Rectal smooth muscle tissue (tissue), 1 donor: ENCODE measurements at regions not wholly inside any gene's neighbourhood (a gene's known extent, or its start where the extent isn't known, plus 50 kb on each side); places are given as distances from the start of the nearest gene placed in this dataset.

ENCODE experiments used
- H3K27ac ChIP-seq: one replicate; pipeline ENCODE4 v1.7.0; 2013; ENCODE audit warnings: low read depth, low read length, inconsistent platforms
- H3K27me3 ChIP-seq: one replicate; pipeline ENCODE4 v1.7.0; 2013; ENCODE audit warnings: low read length; ENCODE audit not compliant: control insufficient read depth, insufficient read depth
- H3K36me3 ChIP-seq: one replicate; pipeline ENCODE4 v1.7.0; 2013; ENCODE audit warnings: low read length; ENCODE audit not compliant: control insufficient read depth, insufficient read depth
- H3K4me1 ChIP-seq: one replicate; pipeline ENCODE4 v1.7.0; 2013; ENCODE audit warnings: low read length; ENCODE audit not compliant: control insufficient read depth, insufficient read depth
- H3K4me3 ChIP-seq: one replicate; pipeline ENCODE4 v1.7.0; 2013; ENCODE audit warnings: low read length
- H3K9ac ChIP-seq: one replicate; pipeline ENCODE4 v1.7.0; 2013; ENCODE audit warnings: low read length

- no peaks in the 10 kb centered on the region for H3K36me3 ChIP-seq
- H3K27me3 ChIP-seq: no peaks in the 10 kb centered on the region
- H3K4me1 ChIP-seq: no peaks in the 10 kb centered on the region
- H3K4me3 ChIP-seq: no peak overlapping the region
- no peak overlapping the region for H3K9ac ChIP-seq
- no peak overlapping the region for H3K27ac ChIP-seq
Observed at GRCh38 chr11:115896084-115896483, 391.9 kb upstream of the CADM1 start.

- Histone ChIP-seq H3K9ac (no peak overlapping the region), H3K4me3 (no peak overlapping the region), H3K27ac (no peak overlapping the region), H3K36me3 (no peaks in the 10 kb centered on the region), H3K27me3 (no peaks in the 10 kb centered on the region), H3K4me1 (no peaks in the 10 kb centered on the region)
Observed at GRCh38 chr11:115895594-115895993, 391.4 kb upstream of the CADM1 start.

- no peaks in the 10 kb centered on the region for H3K27me3 ChIP-seq
- no peaks in the 10 kb centered on the region for H3K4me1 ChIP-seq
- no peak overlapping the region for H3K27ac ChIP-seq
- no peaks in the 10 kb centered on the region for H3K36me3 ChIP-seq
- no peak overlapping the region for H3K9ac ChIP-seq
- H3K4me3 ChIP-seq: no peak overlapping the region
Observed at GRCh38 chr11:115894176-115894575, 390.0 kb upstream of the CADM1 start.

- Histone ChIP-seq H3K36me3 (no peaks in the 10 kb centered on the region), H3K27ac (no peak overlapping the region), H3K4me1 (no peaks in the 10 kb centered on the region), H3K27me3 (no peaks in the 10 kb centered on the region), H3K4me3 (no peak overlapping the region), H3K9ac (no peak overlapping the region)
Observed at GRCh38 chr11:115893461-115894099, 389.4 kb upstream of the CADM1 start.

GRCh38 chr11:115892016-115892415 lies 387.8 kb upstream of the CADM1 start:
- no peak overlapping the region for H3K27ac ChIP-seq
- no peaks in the 10 kb centered on the region for H3K27me3 ChIP-seq
- H3K9ac ChIP-seq: no peak overlapping the region
- H3K4me3 ChIP-seq: no peak overlapping the region
- no peaks in the 10 kb centered on the region for H3K36me3 ChIP-seq
- no peaks in the 10 kb centered on the region for H3K4me1 ChIP-seq

- H3K27me3 ChIP-seq: no peaks in the 10 kb centered on the region
- H3K4me3 ChIP-seq: no peak overlapping the region
- no peaks in the 10 kb centered on the region for H3K36me3 ChIP-seq
- no peak overlapping the region for H3K9ac ChIP-seq
- no peaks in the 10 kb centered on the region for H3K4me1 ChIP-seq
- H3K27ac ChIP-seq: no peak overlapping the region
Observed at GRCh38 chr11:115891581-115891980, 387.4 kb upstream of the CADM1 start.

GRCh38 chr11:115890500-115890899 lies 386.3 kb upstream of the CADM1 start:
- no peak overlapping the region for H3K9ac ChIP-seq
- H3K27me3 ChIP-seq: no peaks in the 10 kb centered on the region
- no peak overlapping the region for H3K4me3 ChIP-seq
- no peaks in the 10 kb centered on the region for H3K36me3 ChIP-seq
- no peak overlapping the region for H3K27ac ChIP-seq
- no peaks in the 10 kb centered on the region for H3K4me1 ChIP-seq

GRCh38 chr11:115889712-115890111 lies 385.5 kb upstream of the CADM1 start:
- Histone ChIP-seq H3K27me3 (no peaks in the 10 kb centered on the region), H3K27ac (no peak overlapping the region), H3K9ac (no peak overlapping the region), H3K4me1 (no peaks in the 10 kb centered on the region), H3K4me3 (no peak overlapping the region), H3K36me3 (no peaks in the 10 kb centered on the region)

- H3K4me3 ChIP-seq: no peak overlapping the region
- H3K4me1 ChIP-seq: no peaks in the 10 kb centered on the region
- H3K36me3 ChIP-seq: no peaks in the 10 kb centered on the region
- H3K9ac ChIP-seq: no peak overlapping the region
- H3K27ac ChIP-seq: no peak overlapping the region
- H3K27me3 ChIP-seq: no peaks in the 10 kb centered on the region
Observed at GRCh38 chr11:115887727-115888126, 383.5 kb upstream of the CADM1 start.

GRCh38 chr11:115887316-115887715 lies 383.1 kb upstream of the CADM1 start:
- Histone ChIP-seq H3K36me3 (no peaks in the 10 kb centered on the region), H3K9ac (no peak overlapping the region), H3K27me3 (no peaks in the 10 kb centered on the region), H3K4me3 (no peak overlapping the region), H3K4me1 (no peaks in the 10 kb centered on the region), H3K27ac (no peak overlapping the region)

GRCh38 chr11:115886422-115886733 lies 382.2 kb upstream of the CADM1 start:
- H3K9ac ChIP-seq: no peak overlapping the region
- H3K27me3 ChIP-seq: no peaks in the 10 kb centered on the region
- no peak overlapping the region for H3K4me3 ChIP-seq
- H3K36me3 ChIP-seq: no peaks in the 10 kb centered on the region
- H3K4me1 ChIP-seq: no peaks in the 10 kb centered on the region
- no peak overlapping the region for H3K27ac ChIP-seq

GRCh38 chr11:115885535-115886421 lies 381.6 kb upstream of the CADM1 start:
- Histone ChIP-seq H3K4me3 (no peak overlapping the region), H3K4me1 (no peaks in the 10 kb centered on the region), H3K27me3 (no peaks in the 10 kb centered on the region), H3K9ac (no peak overlapping the region), H3K36me3 (no peaks in the 10 kb centered on the region), H3K27ac (no peak overlapping the region)
